GM12891 (cell line): ENCODE measurements at regions not wholly inside any gene's neighbourhood (a gene's known extent, or its start where the extent isn't known, plus 50 kb on each side); places are given as distances from the start of the nearest gene placed in this dataset.

Experiments used
- DNase-seq: peaks from one replicate; pipeline ENCODE4 v3.0.0; 2011; ENCODE audit warnings: low spot score; ENCODE audit not compliant: insufficient read length
- FAIRE-seq: peaks from 2 replicates; lab custom pipeline; 2011; peaks lifted over from hg19 to GRCh38; lab: Jason Lieb, UNC
- PAX5 ChIP-seq: IDR thresholded peaks from 2 replicates; pipeline ENCODE4 v1.6.1; 2011; ENCODE audit warnings: low read length, moderate library complexity, mild to moderate bottlenecking; ENCODE audit not compliant: insufficient read depth, severe bottlenecking
- POLR2A ChIP-seq: IDR thresholded peaks from 2 replicates; pipeline ENCODE4 v1.6.1; 2011; ENCODE audit warnings: low read depth, low read length, control low read depth
- POLR2AphosphoS5 ChIP-seq: IDR thresholded peaks from 2 replicates; pipeline ENCODE4 v1.6.1; 2011; ENCODE audit warnings: low read depth, low read length, control low read depth
- POU2F2 ChIP-seq: IDR thresholded peaks from 2 replicates; pipeline ENCODE4 v1.6.1; 2011; ENCODE audit warnings: low read depth, mild to moderate bottlenecking, control low read depth, low read length, moderate library complexity
- SPI1 ChIP-seq: IDR thresholded peaks from 2 replicates; pipeline ENCODE4 v1.6.1; 2011; ENCODE audit warnings: low read depth, low read length, control low read depth
- TAF1 ChIP-seq: IDR thresholded peaks from 2 replicates; pipeline ENCODE4 v1.6.1; 2011; ENCODE audit warnings: low read depth, low read length, control low read depth

DNA sequence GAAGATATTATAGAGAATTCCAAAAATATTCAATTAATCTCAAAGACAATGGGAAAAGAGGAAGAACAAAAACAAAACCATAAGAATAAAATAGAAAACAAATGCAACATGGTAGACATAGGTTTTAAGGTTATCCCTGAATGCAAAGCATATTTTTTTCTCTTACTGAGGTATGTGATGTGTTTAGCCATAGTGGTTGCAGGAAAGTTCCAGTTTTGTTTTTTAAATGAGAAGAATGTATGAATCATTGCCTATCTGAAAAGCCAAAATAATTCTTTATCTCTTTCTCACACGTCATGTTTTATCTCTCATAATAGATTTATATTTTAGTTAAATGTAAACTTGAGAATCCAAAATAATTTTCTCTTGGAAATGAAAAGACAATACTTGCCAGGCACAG is 2591.7 kb upstream of the PCDH20 start:
- DNase-seq (no peak), FAIRE-seq (no peak)
- TF ChIP-seq POLR2A: no peak
- TF ChIP-seq POU2F2: no peak
- TF ChIP-seq TAF1: no peak
- no peak for TF ChIP-seq PAX5
- no peak for TF ChIP-seq POLR2AphosphoS5
- TF ChIP-seq SPI1: no peak

DNA sequence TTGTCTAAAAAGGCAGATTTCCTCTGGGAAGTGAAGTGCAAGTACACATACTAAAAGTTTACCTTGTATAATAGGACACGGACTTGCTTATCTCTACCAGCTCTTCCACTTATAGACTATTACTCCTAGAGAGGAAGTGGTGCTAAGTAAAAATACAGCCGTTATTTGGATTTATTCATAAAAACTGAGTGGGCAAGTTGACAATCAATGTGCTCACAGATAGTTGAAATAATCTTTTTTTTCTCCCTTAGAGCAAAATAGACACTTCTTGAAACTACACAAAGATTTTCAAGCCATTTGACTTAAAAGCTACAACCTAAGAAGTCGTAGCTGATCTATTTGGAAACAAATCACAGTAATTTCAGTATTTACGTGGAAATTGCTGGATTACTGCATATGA is 2584.7 kb upstream of the PCDH20 start:
- FAIRE-seq (no peak), DNase-seq (no peak)
- no peak for TF ChIP-seq PAX5
- no peak for TF ChIP-seq POU2F2
- no peak for TF ChIP-seq SPI1
- TF ChIP-seq POLR2AphosphoS5: no peak
- no peak for TF ChIP-seq POLR2A
- TF ChIP-seq TAF1: no peak

DNA sequence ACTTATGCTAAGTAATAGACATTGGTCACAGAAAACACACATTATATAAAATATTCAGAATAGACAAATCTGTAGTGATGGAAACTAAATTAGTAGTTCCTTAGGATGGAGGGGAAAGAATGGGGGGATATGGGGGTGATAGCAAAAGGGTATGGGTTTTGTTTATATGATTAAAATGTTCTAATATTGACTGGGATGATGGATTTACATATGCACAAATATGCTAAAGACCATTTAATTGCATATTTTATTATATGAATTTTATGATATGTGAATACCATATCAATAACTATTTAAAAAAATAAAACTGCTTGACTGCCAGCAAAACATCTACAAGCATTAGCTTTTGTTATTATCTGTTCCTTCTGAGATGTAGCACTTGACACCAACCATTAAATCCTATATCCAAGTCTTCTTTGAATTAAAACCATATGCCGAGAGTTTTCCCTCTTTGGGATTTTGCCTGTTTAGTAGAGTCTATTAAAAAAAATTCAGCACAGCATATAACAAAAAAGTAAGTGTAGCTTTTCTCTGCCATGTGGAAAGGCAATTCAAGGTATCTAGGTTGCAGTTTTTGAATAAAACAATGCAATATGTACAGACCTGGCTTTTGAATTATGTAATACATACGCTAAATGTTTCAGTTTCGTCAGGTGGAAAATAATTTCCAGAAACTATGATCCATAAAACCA is 2584.1 kb upstream of the PCDH20 start:
- TF ChIP-seq POLR2A (no peak), POU2F2 (no peak), POLR2AphosphoS5 (no peak), PAX5 (no peak), SPI1 (no peak), TAF1 (no peak)
- DNase-seq: no peak
- FAIRE-seq: no peak

DNA sequence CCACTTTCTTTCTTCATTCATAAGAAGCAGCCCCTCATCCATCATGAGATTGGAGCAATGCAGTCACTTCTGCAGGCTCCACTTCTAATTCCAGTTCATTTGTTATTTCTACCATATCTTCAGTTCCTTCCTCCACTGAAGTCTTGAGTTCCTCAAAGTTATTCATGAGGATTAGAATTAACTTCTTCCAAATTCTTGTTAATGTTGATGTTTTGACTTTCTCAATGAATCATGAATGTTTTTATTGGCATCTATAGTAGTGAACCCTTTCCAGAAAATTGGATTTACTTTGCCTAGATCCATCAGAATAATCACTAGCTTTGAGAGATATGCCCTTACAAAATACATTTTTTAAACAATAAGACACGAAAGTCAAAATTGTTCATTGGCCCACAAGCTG is 2567.7 kb upstream of the PCDH20 start:
- TF ChIP-seq POU2F2 (no peak), POLR2A (no peak), POLR2AphosphoS5 (no peak), SPI1 (no peak), PAX5 (no peak), TAF1 (no peak)
- no peak for FAIRE-seq
- DNase-seq: no peak

DNA sequence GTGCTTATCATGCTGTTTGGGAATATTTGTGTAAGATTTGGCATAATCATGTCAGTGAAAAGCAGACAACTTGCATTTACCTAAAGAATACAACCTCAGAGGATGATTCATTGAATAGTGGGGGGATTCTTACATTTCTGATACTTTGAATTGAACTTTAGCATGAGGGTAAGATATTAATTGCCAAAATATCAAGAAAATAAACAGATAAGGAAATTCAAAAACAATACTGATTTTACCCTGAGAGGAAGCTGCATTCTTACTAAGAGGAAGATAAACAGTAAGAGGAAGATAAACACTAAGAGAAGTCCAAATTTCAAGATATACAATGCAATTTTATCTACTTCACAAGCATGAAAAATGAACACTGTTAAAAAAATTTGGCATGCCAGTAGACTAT is 2564.3 kb upstream of the PCDH20 start:
- DNase-seq (no peak), FAIRE-seq (no peak)
- TF ChIP-seq POU2F2 (no peak), POLR2AphosphoS5 (no peak)

DNA sequence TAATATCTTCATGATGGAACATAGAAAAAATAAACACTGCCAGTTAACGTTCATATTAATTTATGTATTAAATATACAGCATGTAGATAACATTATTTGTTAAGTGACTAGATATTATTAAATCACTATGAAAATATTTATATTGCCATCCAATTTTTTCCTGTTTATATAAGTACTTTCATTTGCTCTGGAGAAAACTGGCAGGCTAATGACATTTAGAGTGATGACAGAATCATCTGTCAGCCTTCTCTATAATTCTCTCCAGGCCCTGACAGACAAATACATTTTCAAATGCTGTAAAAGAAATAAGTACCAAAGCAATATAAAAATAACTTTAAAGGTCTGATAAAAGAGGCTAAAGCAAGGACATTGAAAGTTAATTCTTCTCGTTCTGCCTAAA is 2556.7 kb upstream of the PCDH20 start:
- DNase-seq (no peak), FAIRE-seq (no peak)
- no peak for TF ChIP-seq POLR2A
- TF ChIP-seq PAX5: no peak
- no peak for TF ChIP-seq POLR2AphosphoS5
- no peak for TF ChIP-seq POU2F2
- TF ChIP-seq SPI1: no peak
- no peak for TF ChIP-seq TAF1

DNA sequence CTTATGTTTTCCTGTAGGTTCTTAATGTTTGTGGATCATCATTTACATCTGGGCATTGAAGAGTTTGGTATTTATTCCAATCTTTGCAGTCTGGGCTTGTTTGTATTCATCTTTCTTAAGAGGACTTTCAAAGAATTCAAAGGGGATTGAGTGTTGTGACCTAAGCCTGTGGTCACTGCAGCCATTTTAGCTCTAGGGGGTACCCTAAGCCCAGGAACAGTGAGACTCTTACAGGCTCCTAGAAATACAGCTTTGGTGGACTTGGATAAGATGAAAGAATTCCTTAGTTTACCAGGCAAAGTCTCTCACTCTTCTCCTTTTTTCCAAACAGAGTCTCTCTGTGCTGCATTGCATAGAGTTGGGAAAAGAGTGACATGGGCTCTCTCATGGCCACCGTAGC is 2539.0 kb upstream of the PCDH20 start:
- FAIRE-seq (no peak), DNase-seq (no peak)
- TF ChIP-seq PAX5: no peak
- TF ChIP-seq POLR2A: no peak
- no peak for TF ChIP-seq POLR2AphosphoS5
- TF ChIP-seq SPI1: no peak
- no peak for TF ChIP-seq POU2F2
- TF ChIP-seq TAF1: no peak

DNA sequence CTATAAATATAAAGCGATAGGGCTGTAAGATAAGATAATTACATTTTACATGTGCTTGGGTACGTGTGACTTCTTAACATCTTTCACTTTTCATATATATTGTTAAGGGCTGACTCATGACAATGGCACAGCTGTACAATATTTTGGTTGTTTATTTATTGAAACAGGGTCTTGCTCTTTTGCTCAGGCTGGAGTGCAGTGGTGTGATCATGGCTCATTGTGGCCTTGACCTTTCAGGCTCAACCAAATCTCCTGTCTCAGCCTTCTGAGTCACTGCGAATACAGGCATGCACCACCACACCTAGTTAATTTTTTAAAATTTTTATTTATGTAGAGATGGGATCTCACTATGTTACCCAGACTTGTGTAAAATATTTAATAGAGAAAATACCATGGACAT is 2532.4 kb upstream of the PCDH20 start:
- FAIRE-seq (no peak), DNase-seq (no peak)
- no peak for TF ChIP-seq POLR2AphosphoS5
- no peak for TF ChIP-seq POLR2A
- no peak for TF ChIP-seq POU2F2
- no peak for TF ChIP-seq TAF1
- TF ChIP-seq PAX5: no peak
- no peak for TF ChIP-seq SPI1

DNA sequence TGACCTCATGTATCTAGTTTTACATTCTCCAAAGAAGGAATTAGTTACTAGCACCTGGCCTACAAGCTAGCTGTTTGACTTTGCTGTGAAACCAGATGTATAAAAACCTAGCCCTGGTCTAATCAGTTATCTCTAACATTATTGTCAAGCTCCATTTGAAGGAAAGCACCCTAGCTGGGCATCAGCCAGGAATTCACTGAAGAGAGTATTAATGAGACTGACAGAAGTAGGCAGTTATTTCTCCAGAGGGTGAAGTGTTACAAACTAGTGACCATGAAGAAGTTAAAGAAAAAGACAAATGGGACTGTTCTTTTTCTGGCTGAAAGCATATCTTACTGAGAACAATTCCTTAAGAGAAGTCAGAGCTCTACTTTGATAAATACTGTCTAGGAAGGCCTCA is 2529.3 kb upstream of the PCDH20 start:
- DNase-seq (no peak), FAIRE-seq (no peak)
- TF ChIP-seq PAX5 (no peak), POLR2A (no peak), POU2F2 (no peak), SPI1 (no peak), POLR2AphosphoS5 (no peak), TAF1 (no peak)

DNA sequence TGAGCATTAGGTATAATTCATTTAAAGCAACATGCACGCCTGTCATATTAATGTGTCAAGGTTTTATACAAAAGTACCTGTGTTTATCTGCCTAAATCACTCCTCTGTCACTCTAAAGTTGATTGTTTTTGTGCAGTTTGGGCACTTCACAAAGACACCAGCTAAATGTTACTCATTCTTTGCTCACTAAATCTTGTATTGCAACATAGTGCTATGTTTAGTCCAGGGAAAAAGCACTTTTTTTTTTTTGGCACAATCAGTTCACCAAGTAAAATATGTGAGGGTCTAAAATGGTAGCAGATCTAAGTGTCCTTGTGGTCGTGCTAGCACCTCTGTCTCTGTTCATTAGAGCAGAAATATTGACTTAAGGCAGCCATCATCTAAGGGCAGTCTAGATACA is 2526.7 kb upstream of the PCDH20 start:
- no peak for FAIRE-seq
- DNase-seq: no peak
- no peak for TF ChIP-seq POU2F2
- no peak for TF ChIP-seq PAX5
- no peak for TF ChIP-seq POLR2AphosphoS5
- no peak for TF ChIP-seq SPI1
- TF ChIP-seq POLR2A: no peak
- no peak for TF ChIP-seq TAF1
